ENCODE measurements at regions not wholly inside any gene's neighbourhood (a gene's known extent, or its start where the extent isn't known, plus 50 kb on each side); places are given as distances from the start of the nearest gene placed in this dataset.

- no peak for TF ChIP-seq YY1 (IDR thresholded peaks at IDR 0.05; ENCODE audit: insufficient read depth, insufficient read length)
- TF ChIP-seq ZNF274 (IDR thresholded peaks at IDR 0.05; ENCODE audit: low read depth, low read length): no peak
These were observed 799.9 kb upstream of the TYRP1 start for GRCh38 chr9:11893331-11893730.
